NB4 (cell line): ENCODE measurements at regions not wholly inside any gene's neighbourhood (a gene's known extent, or its start where the extent isn't known, plus 50 kb on each side); places are given as distances from the start of the nearest gene placed in this dataset.

ENCODE experiments used
- POLR2A ChIP-seq: IDR thresholded peaks from 2 replicates; pipeline ENCODE4 v1.6.1; 2011; ENCODE audit warnings: mild to moderate bottlenecking; ENCODE audit not compliant: insufficient read length; ENCODE audit errors: extremely low read depth
- TF ChIP-seq, protein P1 (sequence below): IDR thresholded peaks from one replicate; pipeline ENCODE4 v1.5.1; 2012; ENCODE audit warnings: low read depth, low read length
- TF ChIP-seq, protein P2 (sequence below): IDR thresholded peaks from 2 replicates; pipeline ENCODE4 v1.6.1; 2011; ENCODE audit warnings: low read depth, low read length

DNA sequence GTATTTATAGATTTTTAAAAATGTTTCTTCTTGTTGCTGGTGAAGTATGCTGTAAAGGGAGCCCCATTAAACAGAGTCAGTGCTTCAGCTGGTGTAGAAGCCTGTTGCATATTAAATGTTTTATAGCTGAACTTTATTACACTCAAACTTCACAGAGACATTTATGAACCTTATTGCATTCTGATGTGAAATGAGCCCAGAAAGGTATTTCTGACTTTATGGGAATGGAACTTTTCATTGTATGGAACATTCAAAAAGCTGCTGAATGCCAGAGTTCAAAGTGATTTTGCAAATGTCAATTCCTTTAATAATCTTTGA is 329.3 kb upstream of the RASGRP1 start:
- TF ChIP-seq, protein P1, sequence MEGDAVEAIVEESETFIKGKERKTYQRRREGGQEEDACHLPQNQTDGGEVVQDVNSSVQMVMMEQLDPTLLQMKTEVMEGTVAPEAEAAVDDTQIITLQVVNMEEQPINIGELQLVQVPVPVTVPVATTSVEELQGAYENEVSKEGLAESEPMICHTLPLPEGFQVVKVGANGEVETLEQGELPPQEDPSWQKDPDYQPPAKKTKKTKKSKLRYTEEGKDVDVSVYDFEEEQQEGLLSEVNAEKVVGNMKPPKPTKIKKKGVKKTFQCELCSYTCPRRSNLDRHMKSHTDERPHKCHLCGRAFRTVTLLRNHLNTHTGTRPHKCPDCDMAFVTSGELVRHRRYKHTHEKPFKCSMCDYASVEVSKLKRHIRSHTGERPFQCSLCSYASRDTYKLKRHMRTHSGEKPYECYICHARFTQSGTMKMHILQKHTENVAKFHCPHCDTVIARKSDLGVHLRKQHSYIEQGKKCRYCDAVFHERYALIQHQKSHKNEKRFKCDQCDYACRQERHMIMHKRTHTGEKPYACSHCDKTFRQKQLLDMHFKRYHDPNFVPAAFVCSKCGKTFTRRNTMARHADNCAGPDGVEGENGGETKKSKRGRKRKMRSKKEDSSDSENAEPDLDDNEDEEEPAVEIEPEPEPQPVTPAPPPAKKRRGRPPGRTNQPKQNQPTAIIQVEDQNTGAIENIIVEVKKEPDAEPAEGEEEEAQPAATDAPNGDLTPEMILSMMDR: no peak
- no peak for TF ChIP-seq POLR2A
- TF ChIP-seq, protein P2, sequence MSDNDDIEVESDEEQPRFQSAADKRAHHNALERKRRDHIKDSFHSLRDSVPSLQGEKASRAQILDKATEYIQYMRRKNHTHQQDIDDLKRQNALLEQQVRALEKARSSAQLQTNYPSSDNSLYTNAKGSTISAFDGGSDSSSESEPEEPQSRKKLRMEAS: no peak
